Coronary artery (tissue), 2 donors: ENCODE measurements at regions not wholly inside any gene's neighbourhood (a gene's known extent, or its start where the extent isn't known, plus 50 kb on each side); places are given as distances from the start of the nearest gene placed in this dataset.

ENCODE experiments used
- DNase-seq: peaks from one replicate; pipeline ENCODE4 v3.0.0-alpha.2; 2017; ENCODE audit warnings: low spot score
- H3K27ac ChIP-seq, 2 donors: fragments of 200-600 bp; sonication (generic); one replicate each; pipeline ENCODE4 v1.5.1; 2016 to 2019
- H3K4me3 ChIP-seq: fragments of 200-600 bp; sonication (generic); 2 replicates; pipeline ENCODE4 v1.5.1; 2016; ENCODE audit warnings: mild to moderate bottlenecking, moderate library complexity
- CTCF ChIP-seq: fragments of 200-600 bp; sonication (generic); IDR thresholded peaks from one replicate; pipeline ENCODE4 v1.5.1; 2019; ENCODE audit warnings: antibody characterized with exemption

- no peak for DNase-seq
- Histone ChIP-seq H3K27ac (no peak overlapping the region), H3K4me3 (no peak overlapping the region)
- TF ChIP-seq CTCF: no peak
Measured at GRCh38 chr20:56954797-56955196, 311.6 kb downstream of the BMP7 start.

GRCh38 chr20:56955680-56956079, 310.8 kb downstream of the BMP7 start:
- DNase-seq: no peak
- Histone ChIP-seq H3K4me3 (no peak overlapping the region), H3K27ac (no peak overlapping the region)
- no peak for TF ChIP-seq CTCF

GRCh38 chr20:56956534-56956933, 309.9 kb downstream of the BMP7 start:
- no peak overlapping the region for H3K27ac ChIP-seq
- no peak overlapping the region for H3K4me3 ChIP-seq
- DNase-seq: no peak
- TF ChIP-seq CTCF: no peak

GRCh38 chr20:56957737-56958553, 308.5 kb downstream of the BMP7 start:
- DNase-seq: no peak
- Histone ChIP-seq H3K27ac (no peak overlapping the region), H3K4me3 (no peak overlapping the region)
- no peak for TF ChIP-seq CTCF

- DNase-seq: no peak
- no peak overlapping the region for H3K27ac ChIP-seq
- no peak overlapping the region for H3K4me3 ChIP-seq
- TF ChIP-seq CTCF: no peak
Measured at GRCh38 chr20:56964901-56965300, 301.5 kb downstream of the BMP7 start.

GRCh38 chr20:56967916-56968315, 298.5 kb downstream of the BMP7 start:
- no peak overlapping the region for H3K27ac ChIP-seq
- DNase-seq: no peak
- TF ChIP-seq CTCF: no peak
- H3K4me3 ChIP-seq: no peak overlapping the region

- TF ChIP-seq CTCF: no peak
- no peak overlapping the region for H3K27ac ChIP-seq
- no peak for DNase-seq
- H3K4me3 ChIP-seq: no peak overlapping the region
Measured at GRCh38 chr20:56968376-56969048, 297.9 kb downstream of the BMP7 start.
